K562 (cell line): ENCODE measurements at regions not wholly inside any gene's neighbourhood (a gene's known extent, or its start where the extent isn't known, plus 50 kb on each side); places are given as distances from the start of the nearest gene placed in this dataset.
A peak's percentile ranks its signal among the peaks of the same experiment; 100 is the strongest.

Experiments used
- ATAC-seq: fragments of 200-7000 bp; cut with Tn5 transposase; 3 replicates; pipeline ENCODE4 v1.9.1; 2020; ENCODE audit warnings: moderate library complexity
- BruUV-seq: library from RNA; stranded (reverse); fragments of 400-500 nt; replicated peaks from 2 replicates; lab custom pipeline; 2021; lab: Mats Ljungman, UMichigan
- CTCF ChIA-PET: fragments of 300-600 bp; formaldehyde crosslinking; extraction: SDS; loops from one replicate; lab custom pipeline; 2021; ENCODE audit warnings: low intra/inter-chr PET ratio; lab: Yijun Ruan, JAX
- POLR2A ChIA-PET: fragments of 300-600, 350-650 bp; sonication (Branson Sonifier 250); formaldehyde crosslinking; extraction: SDS; loops from one replicate; lab custom pipeline; 2021; ENCODE audit warnings: antibody characterized with exemption, inconsistent platforms; lab: Yijun Ruan, JAX
- DNase-seq, 4 experiments: peaks; one replicate each; pipeline versions ENCODE4 v3.0.0 to v3.0.0-alpha.2; 2011 to 2018; ENCODE audit warnings: low spot score in 3 of 4, mixed read lengths in 3 of 4; ENCODE audit errors: extremely low read depth in 1 of 4
- FAIRE-seq: peaks from 2 replicates; lab custom pipeline; 2011; peaks lifted over from hg19 to GRCh38; lab: Jason Lieb, UNC
- H2AFZ ChIP-seq: 2 replicates; pipeline ENCODE4 v1.6.0; 2011; ENCODE audit warnings: low read depth, low read length, control low read depth, inconsistent platforms
- H3K27ac ChIP-seq: fragments of 200-600 bp; 3 replicates; pipeline ENCODE4 v1.8.0; 2011; ENCODE audit warnings: low read depth, mild to moderate bottlenecking, control low read depth, inconsistent platforms, low read length, moderate library complexity, mixed read lengths; ENCODE audit errors: extremely low read depth
- H3K27me3 ChIP-seq, 2 experiments: fragments of 300-600 bp in 1 of 2; 2 replicates in 1 of 2; 3 replicates in 1 of 2; pipeline versions ENCODE4 v1.6.0 to v1.8.0; 2011; ENCODE audit warnings: inconsistent platforms in 2 of 2, low read length in 2 of 2, mild to moderate bottlenecking in 1 of 2, mixed read lengths in 1 of 2, moderate library complexity in 1 of 2; ENCODE audit not compliant: control insufficient read depth in 2 of 2, insufficient read depth in 2 of 2
- H3K36me3 ChIP-seq: fragments of 300-600 bp; 3 replicates; pipeline ENCODE4 v1.8.0; 2011; ENCODE audit warnings: mild to moderate bottlenecking, low read length, inconsistent platforms; ENCODE audit not compliant: control insufficient read depth, insufficient read depth
- H3K4me1 ChIP-seq, 2 experiments: fragments of 200-600 bp in 1 of 2; replicated peaks in 1 of 2; 2 replicates in 1 of 2; 3 replicates in 1 of 2; pipeline versions ENCODE4 v1.5.1 to v1.8.0; 2011; ENCODE audit warnings: inconsistent platforms in 2 of 2, low read length in 2 of 2, mild to moderate bottlenecking in 1 of 2, mixed read lengths in 1 of 2, moderate library complexity in 1 of 2; ENCODE audit not compliant: control insufficient read depth in 2 of 2, insufficient read depth in 2 of 2
- H3K4me2 ChIP-seq: 2 replicates; pipeline ENCODE4 v1.6.1; 2011; ENCODE audit warnings: low read length, control low read depth, inconsistent platforms, mixed read lengths; ENCODE audit not compliant: insufficient read depth
- H3K4me3 ChIP-seq: fragments of 200-600 bp; sonication (generic), shearing (Covaris generic); 2 replicates; pipeline ENCODE4 v1.5.1; 2016; ENCODE audit warnings: control low read depth, inconsistent platforms
- H3K79me2 ChIP-seq: fragments of 200-600 bp; 3 replicates; pipeline ENCODE4 v1.8.0; 2011; ENCODE audit warnings: low read length, inconsistent platforms; ENCODE audit not compliant: control insufficient read depth, insufficient read depth
- H3K9ac ChIP-seq, 2 experiments: 2 replicates each; pipeline versions ENCODE4 v1.6.0 to v1.6.1; 2011; ENCODE audit warnings: low read depth in 2 of 2, low read length in 2 of 2, control low read depth in 1 of 2, inconsistent platforms in 1 of 2, mild to moderate bottlenecking in 1 of 2, mixed read lengths in 1 of 2; ENCODE audit not compliant: insufficient read depth in 1 of 2
- H3K9me1 ChIP-seq: one replicate; pipeline ENCODE4 v1.6.0; 2011; ENCODE audit warnings: inconsistent platforms, mild to moderate bottlenecking, low read length, moderate library complexity; ENCODE audit not compliant: control insufficient read depth, insufficient read depth
- H3K9me3 ChIP-seq: replicated peaks from 2 replicates; pipeline ENCODE4 v1.5.1; 2011; ENCODE audit warnings: low read depth, low read length, inconsistent platforms; ENCODE audit not compliant: control insufficient read depth, insufficient read depth
- H4K20me1 ChIP-seq: replicated peaks from 2 replicates; pipeline ENCODE4 v1.6.1; 2011; ENCODE audit warnings: low read length, inconsistent platforms, mixed read lengths; ENCODE audit not compliant: control insufficient read depth, insufficient read depth
- ATF1 ChIP-seq, 2 experiments: fragments of 450-650 bp in 1 of 2; IDR thresholded peaks; 2 replicates each; pipeline ENCODE4 v1.6.1; 2016; ENCODE audit warnings: missing compliant biosample characterization in 1 of 2, missing genetic modification characterization in 1 of 2
- CBX5 ChIP-seq: IDR thresholded peaks from 2 replicates; pipeline ENCODE4 v1.6.1; 2014; ENCODE audit warnings: low read depth, borderline replicate concordance
- CREB3 ChIP-seq: fragments of 450-650 bp; conservative IDR thresholded peaks from 2 replicates; pipeline ENCODE4 v1.6.1; 2016; ENCODE audit warnings: missing genetic modification characterization, low read depth, mild to moderate bottlenecking, missing compliant biosample characterization, moderate library complexity
- CREM ChIP-seq: IDR thresholded peaks from 2 replicates; pipeline ENCODE4 v1.6.1; 2014; ENCODE audit warnings: antibody characterized with exemption, low read depth
- CTCFL ChIP-seq: IDR thresholded peaks from 2 replicates; pipeline ENCODE4 v1.6.1; 2011; ENCODE audit warnings: borderline replicate concordance, low read depth, mild to moderate bottlenecking, moderate library complexity, low read length; ENCODE audit not compliant: insufficient read depth, poor library complexity, severe bottlenecking
- DEAF1 ChIP-seq: fragments of 450-650 bp; formaldehyde crosslinking; IDR thresholded peaks from 2 replicates; pipeline ENCODE4 v1.4.0; 2020; ENCODE audit warnings: mild to moderate bottlenecking, moderate library complexity
- HNRNPL ChIP-seq: fragments of 200-400 bp; formaldehyde crosslinking; IDR thresholded peaks from 2 replicates; pipeline ENCODE4 v1.6.1; 2017; ENCODE audit warnings: low read depth, mild to moderate bottlenecking, low read length
- HSF4 ChIP-seq: fragments of 250-450 bp; sonication (Bioruptor Pico); IDR thresholded peaks from 2 replicates; pipeline ENCODE4 v2.1.2; 2022; ENCODE audit warnings: mild to moderate bottlenecking, moderate library complexity, borderline replicate concordance
- RAD21 ChIP-seq, 2 experiments: fragments of 250-450 bp in 1 of 2; fragments of 450-650 bp in 1 of 2; sonication (Bioruptor Pico) in 1 of 2; formaldehyde crosslinking in 1 of 2; IDR thresholded peaks in 1 of 2; conservative IDR thresholded peaks in 1 of 2; 2 replicates each; pipeline versions ENCODE4 v1.4.0 to v1.8.0; 2020 to 2022; ENCODE audit warnings: mild to moderate bottlenecking in 2 of 2, moderate library complexity in 1 of 2
- RBM15 ChIP-seq: fragments of 200-400 bp; formaldehyde crosslinking; IDR thresholded peaks from 2 replicates; pipeline ENCODE4 v1.6.1; 2018; ENCODE audit warnings: mild to moderate bottlenecking, low read length, moderate library complexity; ENCODE audit not compliant: insufficient read depth
- SMC3 ChIP-seq: conservative IDR thresholded peaks from 2 replicates; pipeline ENCODE4 v1.6.1; 2011; ENCODE audit warnings: low read depth, low read length, improper control_type of control experiment; ENCODE audit not compliant: insufficient read depth
- ZBTB7A ChIP-seq: IDR thresholded peaks from 2 replicates; pipeline ENCODE4 v1.6.1; 2011; ENCODE audit warnings: low read depth, mild to moderate bottlenecking, low read length, moderate library complexity, borderline replicate concordance; ENCODE audit not compliant: control insufficient read depth
- ZNF23 ChIP-seq: fragments of 250-450 bp; sonication (Bioruptor Pico); IDR thresholded peaks from 2 replicates; pipeline ENCODE4 v1.4.0; 2020; ENCODE audit warnings: mild to moderate bottlenecking
- ZNF57 ChIP-seq: fragments of 450-650 bp; formaldehyde crosslinking; IDR thresholded peaks from 2 replicates; pipeline ENCODE4 v1.4.0; 2020; ENCODE audit warnings: mild to moderate bottlenecking, moderate library complexity
- WGBS: fragments of 100-300 bp; shearing (Covaris generic); methylation state at CpG from one replicate; pipeline ENCODE4 v1.1.6; 2016; ENCODE audit warnings: low coverage, mixed read lengths; ENCODE audit not compliant: insufficient coverage; ENCODE audit errors: missing lambda C conversion rate; 5-methylcytosine and 5-hydroxymethylcytosine counted together
- in situ Hi-C: fragments of 300-500 bp; cut with MboI; formaldehyde crosslinking; loops from 4 replicates; pipeline ENCODE4 v1.15.0; 2018; ENCODE audit warnings: inconsistent platforms, mixed read lengths
- intact Hi-C: fragments of 100-400 bp; cut with micrococcal nuclease; formaldehyde crosslinking; loops from 2 replicates; pipeline ENCODE4 v1.14.2; 2022

- TF ChIP-seq CREB3 (tag): no peak
Measured at GRCh38 chr21:39040494-39041110, 142.6 kb downstream of the PSMG1 start (continued).

- Histone ChIP-seq H3K9me3 (no peaks in the 10 kb centered on the region), H3K9me1 (no peaks in the 10 kb centered on the region), H3K4me2 (no peak overlapping the region), H3K4me3 (no peak overlapping the region), H4K20me1 (no peaks in the 10 kb centered on the region), H3K4me1 (peaks cover 0 to 7% of the 10 kb centered on the region in 2 experiments; a peak in 1 of 5 replicates), H3K79me2 (no peaks in the 10 kb centered on the region), H2AFZ (no peak overlapping the region), H3K36me3 (no peaks in the 10 kb centered on the region), H3K27ac (no peak overlapping the region), H3K27me3 (peaks cover 32 to 42% of the 10 kb centered on the region in 2 experiments), H3K9ac (no peak overlapping the region)
- POLR2A ChIA-PET: interaction anchor here (0.7 kb wide), 2 partner anchors 16 to 651 kb away, joined by 3 read pairs; no protein-coding TSS in a partner anchor
- BruUV-seq: no TSS peak
- no peak for FAIRE-seq
- 4% methylated on average over 11 of the region's 11 CpGs for WGBS
- intact Hi-C loops: loop anchor here (10.0 kb wide), 1 partner anchor 303 kb away; no protein-coding TSS in a partner anchor
- ATAC-seq: peak; percentile 87
- in situ Hi-C loops: no loop called here
- CTCF ChIA-PET: no interaction called here
- DNase-seq: peak; percentile 29 to 45 (median 35)
- no peak for TF ChIP-seq DEAF1 (CRISPR knock-in tag)
- 0 out of 2 replicates have a peak, but pooled peaks have one; percentile 19 for TF ChIP-seq SMC3
- no peak for TF ChIP-seq HSF4
- no peak for TF ChIP-seq CBX5
- TF ChIP-seq CREM: peak; percentile 24; the same call in 1 of the 2 replicates
- TF ChIP-seq ZNF57: no peak
- no peak for TF ChIP-seq ZNF23 (CRISPR knock-in tag)
- peak; percentile 74 for TF ChIP-seq CTCFL
- TF ChIP-seq RAD21 (CRISPR knock-in tag; conservative IDR thresholded peaks at IDR 0.05 in 1 of 2, IDR thresholded peaks at IDR 0.05 in 1 of 2): peak in 1 of 2 experiments; percentile 36; a peak in 1 of 4 replicates
- no peak for TF ChIP-seq ATF1 (CRISPR knock-in tag; IDR thresholded peaks at IDR 0.05)
- peak; percentile 23; the same call in 1 of the 2 replicates for TF ChIP-seq ATF1 (tag; IDR thresholded peaks at IDR 0.05)
- TF ChIP-seq ZBTB7A: 0 out of 2 replicates have a peak, but pooled peaks have one; percentile 16
- TF ChIP-seq RBM15: no peak
- no peak for TF ChIP-seq HNRNPL
Measured at GRCh38 chr21:39037807-39038405, 145.3 kb downstream of the PSMG1 start.
